Dendritic cell treated with granulocyte-macrophage colony-stimulating factor and Interleukin-4, amounts not matched to agents 40 ng/mL and 50 ng/mL, for 4 days (primary cell): ENCODE measurements at regions not wholly inside any gene's neighbourhood (a gene's known extent, or its start where the extent isn't known, plus 50 kb on each side); places are given as distances from the start of the nearest gene placed in this dataset.
"Not testable (repeated sequence)": the region's sequence is repeated elsewhere in the genome, so short reads cannot be mapped to it uniquely, and the experiment has no call there.

Experiments used
- H3K27ac Mint-ChIP-seq: one replicate; pipeline ENCODE4 v1.8.0; 2022; ENCODE audit warnings: mild to moderate bottlenecking, mixed read lengths
- H3K27me3 Mint-ChIP-seq: one replicate; pipeline ENCODE4 v1.8.0; 2022; ENCODE audit warnings: mild to moderate bottlenecking, mixed read lengths
- H3K36me3 Mint-ChIP-seq: one replicate; pipeline ENCODE4 v1.8.0; 2022; ENCODE audit warnings: low read depth, mixed read lengths
- H3K4me1 Mint-ChIP-seq: one replicate; pipeline ENCODE4 v1.8.0; 2022; ENCODE audit warnings: low read depth, mixed read lengths
- H3K4me3 Mint-ChIP-seq: one replicate; pipeline ENCODE4 v1.8.0; 2022; ENCODE audit warnings: mild to moderate bottlenecking, moderate library complexity, mixed read lengths
- H3K9me3 Mint-ChIP-seq: one replicate; pipeline ENCODE4 v1.8.0; 2022; ENCODE audit warnings: mixed read lengths
- intact Hi-C: fragments of 100-400 bp; cut with micrococcal nuclease; formaldehyde crosslinking; loops from one replicate; pipeline ENCODE4 v1.15.0; 2022

DNA sequence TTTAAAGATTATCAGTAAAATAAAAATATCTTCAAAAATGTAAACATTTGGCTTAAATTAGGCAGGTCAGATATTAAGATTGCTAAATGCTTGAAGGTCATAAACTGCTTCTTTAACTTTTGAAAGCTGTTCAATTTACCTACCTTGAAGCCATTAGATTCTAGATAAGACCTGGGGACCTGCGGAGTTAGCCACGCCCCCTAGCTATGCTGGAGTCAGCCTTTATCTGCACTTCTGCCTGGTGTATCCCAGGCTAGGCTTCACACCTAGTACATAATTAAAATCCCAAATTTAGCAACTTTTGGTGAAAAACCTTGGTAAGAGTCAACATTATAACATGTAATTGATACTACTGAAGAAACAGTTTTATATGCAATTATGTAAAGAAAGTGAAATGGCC lies 89.9 kb upstream of the PRSS3 start:
- H3K27me3 Mint-ChIP-seq, H3K4me3 Mint-ChIP-seq, H3K27ac Mint-ChIP-seq, H3K9me3 Mint-ChIP-seq, intact Hi-C loops, H3K36me3 Mint-ChIP-seq: not testable (repeated sequence)
- peaks cover 11% of the 10 kb centered on the region for H3K4me1 Mint-ChIP-seq

DNA sequence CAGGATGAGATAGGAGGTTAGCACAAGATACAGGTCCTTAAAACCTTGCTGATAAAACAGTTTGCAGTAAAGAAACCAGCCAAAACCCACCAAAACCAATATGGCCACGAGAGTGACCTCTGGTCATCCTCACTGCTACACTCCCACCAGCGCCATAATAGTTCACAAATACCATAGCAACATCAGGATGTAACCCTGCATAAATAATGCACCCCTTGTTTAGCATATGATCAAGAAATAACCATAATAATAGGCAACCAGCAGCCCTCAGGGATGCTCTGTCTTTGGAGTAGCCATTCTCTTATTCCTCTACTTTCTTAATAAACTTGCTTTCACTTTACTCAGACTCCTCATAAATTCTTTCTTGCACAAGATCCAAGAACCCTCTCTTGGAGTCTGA lies 86.9 kb upstream of the PRSS3 start:
- Mint-ChIP-seq H3K27me3 (no peaks in the 10 kb centered on the region), H3K4me3 (no peak overlapping the region), H3K4me1 (peaks cover 9% of the 10 kb centered on the region), H3K9me3 (no peaks in the 10 kb centered on the region), H3K27ac (no peak overlapping the region), H3K36me3 (no peaks in the 10 kb centered on the region)
- intact Hi-C loops = no loop called here

DNA sequence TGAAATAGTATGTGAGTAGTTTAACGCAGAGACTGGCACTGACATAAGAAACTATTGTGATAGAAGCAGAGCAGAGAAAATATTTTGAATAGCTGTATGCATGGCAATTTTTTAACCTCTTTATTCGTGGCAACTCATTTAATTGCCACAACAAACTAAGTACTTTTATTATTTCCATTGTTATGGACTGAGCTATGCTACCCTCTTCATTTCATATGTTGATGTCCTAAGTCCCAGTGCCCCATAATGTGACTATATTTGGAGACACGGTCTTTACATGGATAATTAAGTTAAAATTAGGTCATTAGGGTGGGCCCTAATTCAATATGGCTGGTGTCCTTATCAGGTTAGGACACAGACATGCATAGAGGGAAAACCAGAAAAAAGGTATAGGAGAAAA lies 86.1 kb upstream of the PRSS3 start:
- H3K27me3 Mint-ChIP-seq = no peaks in the 10 kb centered on the region
- no peak overlapping the region for H3K27ac Mint-ChIP-seq
- no peaks in the 10 kb centered on the region for H3K36me3 Mint-ChIP-seq
- H3K4me3 Mint-ChIP-seq = no peak overlapping the region
- peaks cover under 1% of the 10 kb centered on the region for H3K4me1 Mint-ChIP-seq
- H3K9me3 Mint-ChIP-seq = no peaks in the 10 kb centered on the region
- intact Hi-C loops = no loop called here

- H3K4me3 Mint-ChIP-seq, H3K4me1 Mint-ChIP-seq, intact Hi-C loops, H3K27ac Mint-ChIP-seq, H3K36me3 Mint-ChIP-seq, H3K9me3 Mint-ChIP-seq, H3K27me3 Mint-ChIP-seq: not testable (repeated sequence)
Measured at GRCh38 chr9:33711418-33711817, 83.9 kb upstream of the PRSS3 start.

DNA sequence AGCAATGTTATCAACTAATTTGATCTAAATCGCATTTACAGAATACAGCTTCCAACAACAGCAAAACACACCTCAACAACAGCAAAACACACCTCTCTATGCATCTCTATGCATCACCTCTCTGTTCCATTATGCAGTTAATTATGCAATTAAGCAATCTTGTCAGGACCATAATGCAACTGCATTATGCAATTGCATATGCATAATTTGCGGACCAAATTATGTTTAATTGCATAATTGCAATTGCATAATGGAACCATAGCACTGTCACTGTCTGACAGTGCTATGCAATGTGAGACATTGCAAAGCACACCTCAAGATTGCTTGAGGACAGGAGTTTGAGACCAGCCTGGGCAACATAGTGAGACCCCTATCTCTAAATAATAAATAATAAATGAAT lies 80.4 kb upstream of the PRSS3 start:
- Mint-ChIP-seq H3K4me1 (peaks cover 22% of the 10 kb centered on the region), H3K4me3 (no peak overlapping the region), H3K27me3 (no peaks in the 10 kb centered on the region), H3K9me3 (no peaks in the 10 kb centered on the region), H3K36me3 (no peaks in the 10 kb centered on the region), H3K27ac (no peak overlapping the region)
- intact Hi-C loops = no loop called here

- Mint-ChIP-seq H3K4me3 (no peak overlapping the region), H3K9me3 (no peaks in the 10 kb centered on the region), H3K4me1 (peaks cover 28% of the 10 kb centered on the region), H3K27me3 (no peaks in the 10 kb centered on the region), H3K36me3 (no peaks in the 10 kb centered on the region), H3K27ac (no peak overlapping the region)
- intact Hi-C loops = no loop called here
Measured at GRCh38 chr9:33718987-33719386, 76.4 kb upstream of the PRSS3 start.

DNA sequence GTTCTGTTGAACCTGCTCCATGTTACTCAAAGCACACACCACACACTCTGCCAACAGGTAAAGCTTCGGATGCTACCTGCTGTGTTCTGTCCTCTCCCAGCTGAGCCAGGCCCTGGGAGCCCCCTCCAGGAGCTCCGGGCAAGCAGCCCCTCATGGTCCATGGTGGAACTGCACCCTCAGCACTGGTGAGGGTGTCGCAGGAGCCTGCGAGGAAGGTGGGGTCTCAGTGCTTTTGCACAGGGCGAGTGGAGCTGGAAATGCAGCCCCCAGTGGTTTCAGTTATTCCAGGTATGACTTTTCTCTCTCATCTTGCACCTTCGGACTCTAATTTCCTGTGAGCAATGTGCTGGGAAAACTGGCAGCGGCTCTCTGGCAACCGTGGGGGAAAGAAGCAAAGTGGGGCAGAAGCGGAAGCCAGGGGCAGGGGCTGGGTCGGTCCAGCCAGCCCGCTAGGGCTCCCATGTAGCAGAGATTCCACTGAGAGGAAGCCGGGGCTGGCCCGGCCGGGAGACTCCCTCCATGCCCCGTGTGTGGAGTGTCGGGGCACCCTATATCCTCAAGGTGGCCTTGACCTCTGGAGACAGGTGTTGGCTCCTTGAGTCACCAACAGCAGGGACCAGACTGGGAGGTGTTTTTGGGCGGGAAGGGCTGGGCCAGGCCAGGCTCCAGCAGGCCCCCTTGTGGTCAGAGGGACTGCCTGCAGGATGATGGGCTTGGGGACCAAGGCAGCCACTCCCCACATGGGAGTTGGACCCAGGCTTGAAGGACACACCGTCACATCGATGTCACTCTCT lies 75.6 kb upstream of the PRSS3 start:
- no peak overlapping the region for H3K27ac Mint-ChIP-seq
- intact Hi-C loops = no loop called here
- peaks cover 28% of the 10 kb centered on the region for H3K4me1 Mint-ChIP-seq
- H3K27me3 Mint-ChIP-seq = peaks cover 2% of the 10 kb centered on the region
- H3K4me3 Mint-ChIP-seq = peak overlapping the region; percentile 17
- no peaks in the 10 kb centered on the region for H3K36me3 Mint-ChIP-seq
- no peaks in the 10 kb centered on the region for H3K9me3 Mint-ChIP-seq

DNA sequence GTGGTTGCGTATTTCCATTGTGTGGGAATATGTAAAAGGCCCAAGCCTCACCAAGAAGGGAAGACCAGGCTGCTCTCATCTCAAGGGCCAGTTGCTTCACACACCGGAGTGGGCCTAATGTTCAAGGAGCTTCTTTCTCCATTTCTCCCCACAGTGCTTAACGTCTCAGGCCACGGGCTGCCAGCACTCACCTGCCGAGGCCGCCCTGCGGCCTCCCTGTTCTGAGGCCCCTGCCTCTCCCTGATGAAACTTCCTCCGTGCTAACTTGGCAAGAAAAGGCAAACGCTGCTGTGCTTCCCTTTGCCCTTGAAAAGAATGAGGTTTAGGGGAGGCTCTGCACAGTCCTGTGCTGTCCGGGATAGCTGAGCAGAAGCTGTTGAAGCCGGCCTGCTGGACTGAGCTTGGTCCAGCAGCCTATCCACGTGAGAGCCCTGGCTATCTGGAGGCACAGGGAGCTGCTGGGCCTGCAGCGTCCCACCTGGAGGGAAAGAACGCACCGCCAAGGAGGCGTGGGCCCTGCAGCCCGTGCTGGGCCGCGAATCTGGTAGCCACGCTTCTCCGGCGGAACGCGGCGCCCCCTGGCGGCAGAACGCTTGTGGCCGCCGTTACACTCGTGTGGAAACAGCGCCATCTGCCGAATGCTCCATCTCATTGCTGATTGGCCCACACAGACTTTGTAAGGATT lies 73.5 kb upstream of the PRSS3 start:
- intact Hi-C loops = loop anchor here (1.0 kb wide), 1 partner anchor 98 kb away; no protein-coding TSS in a partner anchor
- H3K27me3 Mint-ChIP-seq = peaks cover 12% of the 10 kb centered on the region

GRCh38 chr9:33722359-33722675 lies 73.0 kb upstream of the PRSS3 start:
- no peaks in the 10 kb centered on the region for H3K9me3 Mint-ChIP-seq
- no peak overlapping the region for H3K27ac Mint-ChIP-seq
- peaks cover 12% of the 10 kb centered on the region for H3K27me3 Mint-ChIP-seq

More for the DNA sequence above, 73.5 kb upstream of the PRSS3 start:
- H3K36me3 Mint-ChIP-seq = no peaks in the 10 kb centered on the region
- H3K9me3 Mint-ChIP-seq = no peaks in the 10 kb centered on the region
- no peak overlapping the region for H3K4me3 Mint-ChIP-seq
- peaks cover 28% of the 10 kb centered on the region for H3K4me1 Mint-ChIP-seq
- no peak overlapping the region for H3K27ac Mint-ChIP-seq

DNA sequence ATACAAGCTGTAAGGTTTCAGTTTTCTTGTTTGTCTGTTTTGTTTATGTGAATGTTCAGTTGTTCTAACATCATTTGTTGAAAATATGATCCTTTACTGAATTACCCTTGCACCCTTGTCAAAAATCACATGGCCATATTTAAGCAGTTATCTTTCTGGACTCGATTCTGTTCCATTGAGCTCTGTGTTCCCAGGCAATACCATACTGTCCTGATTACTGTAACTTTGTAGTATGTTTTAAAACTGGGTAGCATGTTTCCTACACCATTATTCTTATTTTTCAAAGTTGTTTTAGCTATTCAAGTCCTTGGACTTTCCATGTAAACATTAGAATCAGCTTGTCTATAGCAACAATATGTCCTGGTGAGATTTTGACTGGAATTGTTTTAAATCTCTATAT lies 66.7 kb upstream of the PRSS3 start:
- H3K36me3 Mint-ChIP-seq = no peaks in the 10 kb centered on the region
- H3K4me3 Mint-ChIP-seq = no peak overlapping the region
- no peaks in the 10 kb centered on the region for H3K9me3 Mint-ChIP-seq
- no peaks in the 10 kb centered on the region for H3K4me1 Mint-ChIP-seq
- peaks cover 15% of the 10 kb centered on the region for H3K27me3 Mint-ChIP-seq
- intact Hi-C loops = no loop called here
- no peak overlapping the region for H3K27ac Mint-ChIP-seq

More at GRCh38 chr9:33722359-33722675, 73.0 kb upstream of the PRSS3 start:
- no peak overlapping the region for H3K4me3 Mint-ChIP-seq
- H3K4me1 Mint-ChIP-seq = peaks cover 28% of the 10 kb centered on the region
- no peaks in the 10 kb centered on the region for H3K36me3 Mint-ChIP-seq
- intact Hi-C loops = loop anchor here (1.0 kb wide), 1 partner anchor 98 kb away; no protein-coding TSS in a partner anchor

DNA sequence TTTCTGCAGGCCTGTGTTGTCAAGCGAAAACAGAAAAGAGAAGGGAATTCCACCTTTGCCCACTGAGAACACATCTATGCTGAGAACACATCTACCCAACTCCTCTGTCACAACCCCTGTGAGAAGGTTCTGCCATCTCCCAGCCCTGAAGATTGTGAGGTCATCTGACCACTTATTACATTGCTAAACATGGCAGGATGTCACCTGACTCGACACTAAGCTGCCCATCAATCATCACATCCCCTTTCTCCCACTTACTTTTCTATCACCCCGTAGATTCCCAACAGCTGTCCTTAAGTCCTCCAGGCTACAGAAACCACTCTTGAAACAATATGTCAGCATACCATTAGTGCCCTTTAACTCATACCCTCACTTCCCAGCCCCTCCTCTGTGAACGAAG lies 64.2 kb upstream of the PRSS3 start:
- Mint-ChIP-seq H3K27me3 (peaks cover 11% of the 10 kb centered on the region), H3K36me3 (no peaks in the 10 kb centered on the region), H3K4me1 (no peaks in the 10 kb centered on the region), H3K27ac (no peak overlapping the region), H3K9me3 (no peaks in the 10 kb centered on the region), H3K4me3 (no peak overlapping the region)
- intact Hi-C loops = no loop called here

- H3K27ac Mint-ChIP-seq = no peak overlapping the region
- no peaks in the 10 kb centered on the region for H3K9me3 Mint-ChIP-seq
- H3K36me3 Mint-ChIP-seq = no peaks in the 10 kb centered on the region
- H3K4me3 Mint-ChIP-seq = no peak overlapping the region
- no peaks in the 10 kb centered on the region for H3K4me1 Mint-ChIP-seq
- intact Hi-C loops = no loop called here
- peaks cover 11% of the 10 kb centered on the region for H3K27me3 Mint-ChIP-seq
Measured at GRCh38 chr9:33731625-33732024, 63.7 kb upstream of the PRSS3 start.

DNA sequence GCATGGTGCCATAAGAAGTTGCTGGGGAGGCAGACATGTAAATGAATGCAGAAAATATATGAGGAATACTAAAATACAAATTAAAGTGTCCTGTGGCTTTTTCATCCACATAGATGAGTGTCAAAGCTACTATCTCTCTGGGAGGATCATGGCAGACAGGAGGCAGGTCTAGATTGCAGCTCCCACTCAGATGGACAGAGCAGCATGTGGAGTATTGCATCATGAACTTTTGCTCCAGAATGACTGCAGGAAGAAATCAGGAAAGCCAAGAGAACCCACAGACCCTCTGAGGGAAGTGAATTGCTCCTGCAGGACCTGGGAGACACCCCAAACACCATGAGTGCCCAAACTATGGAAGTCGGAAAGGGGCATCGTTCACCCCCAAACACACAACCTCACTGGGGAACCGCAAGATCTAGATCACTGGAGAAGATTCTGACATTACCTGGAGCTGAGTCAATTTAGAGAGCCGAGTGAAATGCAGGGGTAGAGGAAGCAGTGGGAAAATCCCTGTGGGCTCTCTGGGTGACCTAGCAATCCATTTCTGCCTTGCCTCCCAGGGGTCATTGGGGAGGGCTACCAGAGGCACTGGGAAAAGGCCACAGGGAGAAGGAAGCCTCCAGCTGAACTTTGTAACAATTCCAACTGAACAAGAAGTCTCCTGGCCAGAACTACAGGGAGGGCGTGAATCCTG lies 61.0 kb upstream of the PRSS3 start:
- H3K9me3 Mint-ChIP-seq, H3K36me3 Mint-ChIP-seq, intact Hi-C loops, H3K27ac Mint-ChIP-seq, H3K4me3 Mint-ChIP-seq, H3K4me1 Mint-ChIP-seq: not testable (repeated sequence)
- H3K27me3 Mint-ChIP-seq = peaks cover 19% of the 10 kb centered on the region
